ENCODE measurements at regions not wholly inside any gene's neighbourhood (a gene's known extent, or its start where the extent isn't known, plus 50 kb on each side); places are given as distances from the start of the nearest gene placed in this dataset.

- DNase-seq (ENCODE audit: low read depth): no peak
- H3K4me3 ChIP-seq (ENCODE audit: low read depth, low read length): no peak overlapping the region
- TF ChIP-seq CTCF (IDR thresholded peaks at IDR 0.05; ENCODE audit: insufficient read depth, low read depth, low read length): no peak
These were observed 89.8 kb upstream of the GNAO1 start for GRCh38 chr16:56101480-56101879.

- DNase-seq (ENCODE audit: low read depth): no peak
- H3K4me3 ChIP-seq (ENCODE audit: low read depth, low read length): no peak overlapping the region
- no peak for TF ChIP-seq CTCF (IDR thresholded peaks at IDR 0.05; ENCODE audit: insufficient read depth, low read depth, low read length)
These were observed 94.0 kb upstream of the GNAO1 start for GRCh38 chr16:56097306-56097705.

- H3K4me3 ChIP-seq (ENCODE audit: low read depth, low read length): no peak overlapping the region
- TF ChIP-seq CTCF (IDR thresholded peaks at IDR 0.05; ENCODE audit: insufficient read depth, low read depth, low read length): no peak
- DNase-seq (ENCODE audit: low read depth): no peak
These were observed 97.1 kb upstream of the GNAO1 start for GRCh38 chr16:56094231-56094630.

- no peak for TF ChIP-seq CTCF (IDR thresholded peaks at IDR 0.05; ENCODE audit: insufficient read depth, low read depth, low read length)
- H3K4me3 ChIP-seq (ENCODE audit: low read depth, low read length): no peak overlapping the region
- DNase-seq (ENCODE audit: low read depth): no peak
These were observed 98.2 kb upstream of the GNAO1 start for GRCh38 chr16:56093055-56093454.

- no peak for DNase-seq (ENCODE audit: low read depth)
- no peak for TF ChIP-seq CTCF (IDR thresholded peaks at IDR 0.05; ENCODE audit: insufficient read depth, low read depth, low read length)
These were observed 101.2 kb upstream of the GNAO1 start for GRCh38 chr16:56090076-56090475.

GRCh38 chr16:56087626-56088025, 103.7 kb upstream of the GNAO1 start:
- H3K4me3 ChIP-seq (ENCODE audit: low read depth, low read length): no peak overlapping the region
- no peak for DNase-seq (ENCODE audit: low read depth)
- TF ChIP-seq CTCF (IDR thresholded peaks at IDR 0.05; ENCODE audit: insufficient read depth, low read depth, low read length): no peak

More at GRCh38 chr16:56090076-56090475, 101.2 kb upstream of the GNAO1 start:
- H3K4me3 ChIP-seq (ENCODE audit: low read depth, low read length): no peak overlapping the region

GRCh38 chr16:56081371-56081770, 109.9 kb upstream of the GNAO1 start:
- no peak overlapping the region for H3K4me3 ChIP-seq (ENCODE audit: low read depth, low read length)
- TF ChIP-seq CTCF (IDR thresholded peaks at IDR 0.05; ENCODE audit: insufficient read depth, low read depth, low read length): no peak
- DNase-seq (ENCODE audit: low read depth): no peak
